ENCODE measurements at regions not wholly inside any gene's neighbourhood (a gene's known extent, or its start where the extent isn't known, plus 50 kb on each side); places are given as distances from the start of the nearest gene placed in this dataset.

DNA sequence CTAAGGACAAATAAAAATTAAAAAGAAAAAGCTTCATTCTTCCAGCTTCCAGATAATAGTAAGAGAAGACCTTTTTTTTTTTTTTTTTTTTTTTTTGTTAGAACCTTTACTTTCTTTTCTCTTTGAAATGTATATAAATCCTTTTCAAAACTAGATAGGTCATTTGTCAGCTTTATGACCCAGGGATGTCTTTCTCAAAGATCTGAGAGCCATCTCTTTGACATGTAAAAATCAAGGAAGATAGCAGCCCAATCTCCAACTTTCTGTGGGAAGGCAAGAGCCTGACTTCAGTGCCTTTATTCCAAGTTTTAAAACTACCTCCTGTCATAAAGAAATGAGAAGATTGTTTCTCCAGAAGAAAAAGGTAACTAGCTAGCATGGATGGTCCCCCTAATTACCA, 203.3 kb upstream of the LRFN5 start:
- DNase-seq: no peak

DNA sequence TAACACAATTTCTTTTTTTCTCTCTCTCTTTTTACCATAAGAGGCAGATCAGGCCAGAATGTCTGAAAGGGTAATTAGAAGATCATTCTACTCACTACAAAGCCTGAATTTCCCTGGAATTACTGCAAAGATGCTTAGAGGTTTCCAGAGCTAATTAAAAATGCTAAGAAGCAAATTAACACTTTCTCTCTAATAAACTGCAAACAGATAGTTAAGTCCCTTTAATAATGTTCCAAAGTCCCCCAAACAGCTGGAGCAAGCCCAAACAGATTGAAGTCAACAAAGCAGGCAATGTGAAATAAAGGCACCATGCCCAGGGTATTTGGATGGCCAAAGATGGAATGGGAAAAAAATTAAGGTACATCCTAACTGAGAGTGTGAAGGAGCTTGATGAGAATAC, 208.8 kb upstream of the LRFN5 start:
- DNase-seq: no peak

DNA sequence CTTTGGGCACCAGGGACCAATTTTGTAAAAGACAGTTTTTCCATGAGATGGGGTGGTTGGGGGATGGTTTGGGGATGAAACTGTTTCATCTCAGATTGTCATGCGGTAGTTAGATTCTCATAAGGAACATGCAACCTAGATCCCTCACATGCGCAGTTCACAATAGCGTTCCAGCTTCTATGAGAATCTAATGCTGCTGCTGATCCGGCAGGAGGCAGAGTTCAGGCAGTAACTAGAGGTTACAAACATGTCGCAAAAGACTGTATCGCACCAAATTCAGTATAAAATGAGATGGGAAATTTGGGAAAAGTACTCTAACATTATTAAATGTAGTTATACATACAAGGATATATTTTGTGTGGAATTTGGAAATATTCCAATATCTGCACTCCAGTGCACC, 213.2 kb upstream of the LRFN5 start:
- DNase-seq: no peak

DNA sequence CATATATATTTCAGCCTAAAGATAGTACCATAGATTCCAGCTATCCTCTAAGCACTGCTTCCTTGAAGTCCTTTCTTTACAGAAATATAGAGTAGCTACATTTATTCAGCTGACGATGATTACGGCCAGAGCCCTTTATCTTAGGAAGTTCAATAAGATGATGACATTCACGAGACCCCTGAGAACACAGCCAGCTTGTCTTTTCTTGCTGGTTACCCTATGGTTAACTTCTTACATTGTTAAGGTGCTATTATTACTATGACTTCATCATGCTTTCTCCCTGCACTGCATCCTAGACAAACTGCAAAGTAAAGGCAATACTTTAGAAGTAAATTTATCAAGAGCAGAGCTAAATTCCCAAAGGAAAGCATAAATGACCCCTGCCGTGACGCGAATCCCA, 214.4 kb upstream of the LRFN5 start:
- DNase-seq: no peak

DNA sequence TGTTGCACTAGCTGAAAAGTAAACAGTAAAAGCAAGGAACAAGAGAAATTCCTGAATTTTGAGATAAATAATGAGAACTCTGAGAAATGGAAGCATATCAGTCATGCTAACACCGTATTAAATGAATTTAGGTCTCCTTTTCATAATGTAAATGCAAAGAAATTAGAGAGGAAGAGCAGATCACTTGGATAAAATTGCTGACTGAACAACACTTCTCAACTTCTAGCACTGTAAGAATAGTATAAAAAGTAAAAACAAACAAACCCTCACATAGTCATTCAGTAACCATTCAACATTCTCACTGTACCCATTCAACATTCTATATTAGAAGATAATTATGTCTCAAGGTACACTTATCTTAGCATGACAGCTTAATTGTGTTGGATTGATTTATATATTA, 217.3 kb upstream of the LRFN5 start:
- DNase-seq: no peak

DNA sequence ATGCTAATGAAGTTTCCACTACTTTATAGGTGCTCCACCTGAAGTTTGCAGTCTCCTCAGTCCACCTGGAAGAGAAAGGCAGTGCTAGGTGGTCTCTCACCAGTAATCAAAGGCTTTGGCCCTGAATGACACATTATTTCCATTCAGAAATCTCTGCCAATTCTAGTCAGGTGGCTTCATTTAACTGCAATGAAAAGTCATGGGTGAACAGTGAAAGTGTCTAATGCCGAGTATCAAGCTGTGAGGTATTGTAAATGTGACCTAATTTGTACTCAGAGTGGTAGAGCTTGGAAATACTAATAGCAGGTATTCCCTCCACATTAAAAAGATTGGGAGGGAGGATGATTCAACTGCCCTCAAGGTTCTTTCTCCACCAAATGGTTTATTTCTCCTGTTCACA, 220.9 kb upstream of the LRFN5 start:
- DNase-seq: no peak

DNA sequence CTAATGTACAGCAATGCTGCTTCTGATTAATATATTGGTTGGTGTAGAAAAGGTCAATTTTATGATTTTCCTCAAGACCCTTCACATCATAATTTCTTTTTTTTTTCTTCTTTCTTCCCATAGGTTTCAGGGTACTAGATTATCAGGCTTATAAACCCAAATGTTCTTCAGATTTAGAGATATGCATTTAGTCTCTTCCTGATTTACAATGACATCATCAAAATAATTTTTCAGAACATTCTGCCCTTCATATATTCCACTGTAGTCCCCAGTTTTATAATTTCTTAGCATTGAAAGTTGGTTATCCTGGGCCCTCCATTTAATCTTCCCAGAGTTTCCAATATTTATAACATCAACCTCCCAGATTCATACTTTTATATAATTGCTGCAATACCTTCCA, 226.7 kb upstream of the LRFN5 start:
- no peak for DNase-seq

DNA sequence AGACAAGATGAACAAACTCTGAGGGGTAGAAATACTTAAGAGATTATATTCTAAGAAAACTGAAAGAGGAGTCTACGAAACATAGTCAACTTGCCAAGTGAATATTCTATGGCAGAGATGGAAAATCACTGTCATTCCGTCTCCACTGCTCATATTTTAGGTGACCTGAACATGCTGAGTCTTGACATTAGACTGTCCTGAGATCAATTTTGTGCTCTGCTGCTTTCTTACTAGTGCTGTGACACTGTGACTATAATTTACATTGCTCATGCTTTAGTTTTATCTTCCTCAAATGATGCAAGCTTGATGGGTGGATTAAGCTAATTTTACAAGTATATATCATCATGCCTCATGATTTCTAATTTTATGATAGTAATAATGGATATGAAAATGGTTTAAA, 228.2 kb upstream of the LRFN5 start:
- no peak for DNase-seq

DNA sequence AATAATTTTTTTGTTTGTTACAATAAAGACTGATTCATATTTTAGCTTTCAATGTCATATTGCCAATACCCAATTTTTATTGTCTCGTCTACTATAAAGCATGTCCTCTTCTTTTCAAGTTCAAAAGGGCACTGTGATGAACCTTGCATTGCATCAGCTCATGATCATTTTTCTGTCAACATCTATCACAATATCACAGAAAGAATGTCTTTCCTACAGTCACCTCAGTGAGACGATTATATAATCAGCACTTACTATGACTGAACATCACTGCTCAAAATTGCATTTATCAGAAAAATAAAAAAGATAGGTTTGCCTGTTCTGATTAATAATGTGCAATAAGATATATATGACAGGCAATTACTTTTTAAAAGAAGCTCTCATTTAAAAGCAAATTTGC, 228.7 kb upstream of the LRFN5 start:
- no peak for DNase-seq

DNA sequence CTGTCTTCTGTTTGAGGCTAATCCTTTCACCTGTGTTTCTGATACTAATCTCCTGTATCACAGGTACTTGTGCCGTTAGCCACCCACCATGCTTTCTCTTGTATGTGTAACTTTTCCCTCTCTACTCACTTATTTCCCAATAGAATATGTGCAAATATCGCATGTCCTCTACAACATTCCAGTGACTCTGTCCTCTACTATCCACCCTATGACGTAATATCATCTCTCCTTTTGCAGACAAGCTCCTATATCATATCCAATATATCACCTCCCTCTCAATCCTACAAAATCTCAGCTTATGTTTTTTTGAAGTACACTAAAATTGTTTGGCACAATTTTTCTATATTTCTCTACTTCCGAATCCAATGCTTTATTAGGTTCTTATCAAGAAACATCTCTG, 232.6 kb upstream of the LRFN5 start:
- no peak for DNase-seq

DNA sequence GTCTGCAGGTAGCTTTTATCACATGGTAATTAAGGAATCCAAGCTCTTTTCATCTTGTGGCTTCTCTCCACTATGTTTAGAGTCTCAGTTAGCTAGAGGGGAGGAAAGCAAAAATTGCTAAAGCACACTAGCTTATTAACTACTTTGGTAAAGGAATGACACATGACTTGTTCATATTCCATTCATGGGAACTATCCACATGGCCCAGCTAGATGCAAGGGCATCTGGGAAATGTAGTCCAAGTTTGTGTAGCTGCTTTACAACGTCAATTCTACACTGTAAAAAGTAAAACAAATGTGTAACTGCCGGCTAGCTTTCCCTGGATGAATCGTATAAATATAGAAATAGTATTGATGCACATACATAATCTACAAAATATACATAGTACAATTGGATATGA, 244.5 kb upstream of the LRFN5 start:
- DNase-seq: no peak

DNA sequence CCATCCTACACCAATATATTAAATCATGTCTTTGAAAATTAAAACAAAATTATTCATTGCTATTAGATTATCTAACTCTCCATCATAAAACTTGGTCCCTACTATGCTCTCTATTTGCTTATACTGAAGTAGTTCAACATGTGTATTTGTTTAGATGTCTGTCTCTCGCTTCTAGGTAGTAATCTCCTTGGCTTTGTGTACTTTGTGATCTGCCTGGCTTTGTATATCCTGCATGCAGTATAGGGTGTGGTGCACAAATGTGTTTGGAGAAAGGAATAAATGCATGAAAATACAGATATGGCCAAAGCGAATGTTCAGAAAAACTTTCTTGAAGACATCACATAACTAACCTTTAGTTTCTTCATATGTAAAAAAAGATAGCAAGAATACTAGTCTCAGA, 246.6 kb upstream of the LRFN5 start:
- DNase-seq: no peak

DNA sequence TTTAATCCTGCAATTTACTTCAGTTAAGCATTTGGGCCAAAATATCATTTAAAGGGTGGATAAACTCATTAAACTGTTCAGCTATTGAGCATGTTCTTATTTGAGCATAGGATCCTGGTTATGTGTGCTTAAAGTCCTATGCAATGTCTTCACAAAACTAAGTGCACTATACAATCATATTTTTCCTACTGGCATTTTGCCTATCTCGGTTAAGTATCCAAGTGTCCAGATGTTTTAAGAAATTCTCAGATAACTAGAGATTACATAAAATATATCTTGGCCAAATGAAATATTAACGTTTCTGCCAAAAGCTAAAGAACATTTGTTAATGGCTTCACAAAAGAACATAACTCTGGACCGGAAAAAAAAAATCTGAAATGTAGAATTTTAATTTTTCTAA, 250.8 kb upstream of the LRFN5 start:
- DNase-seq: no peak

DNA sequence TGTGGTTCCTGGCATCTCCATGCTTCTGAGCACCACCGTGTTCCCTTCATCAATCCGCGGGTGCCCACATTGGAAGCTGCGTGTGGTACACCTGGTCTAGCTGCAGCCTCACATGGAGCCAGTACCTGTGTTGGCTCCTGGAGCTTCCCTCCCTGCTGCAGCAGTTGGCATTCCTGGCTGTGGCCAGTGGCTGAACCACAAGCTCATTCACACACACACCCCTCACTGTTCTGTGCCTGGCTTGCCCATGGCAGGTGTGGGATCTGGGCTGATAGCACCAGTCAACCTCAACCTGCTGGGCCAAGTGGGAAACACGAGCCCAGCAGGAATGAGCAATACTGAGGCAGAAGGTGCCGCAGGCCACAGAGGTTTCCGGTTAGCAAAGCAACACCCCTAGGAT, 256.2 kb upstream of the LRFN5 start:
- DNase-seq: no peak

DNA sequence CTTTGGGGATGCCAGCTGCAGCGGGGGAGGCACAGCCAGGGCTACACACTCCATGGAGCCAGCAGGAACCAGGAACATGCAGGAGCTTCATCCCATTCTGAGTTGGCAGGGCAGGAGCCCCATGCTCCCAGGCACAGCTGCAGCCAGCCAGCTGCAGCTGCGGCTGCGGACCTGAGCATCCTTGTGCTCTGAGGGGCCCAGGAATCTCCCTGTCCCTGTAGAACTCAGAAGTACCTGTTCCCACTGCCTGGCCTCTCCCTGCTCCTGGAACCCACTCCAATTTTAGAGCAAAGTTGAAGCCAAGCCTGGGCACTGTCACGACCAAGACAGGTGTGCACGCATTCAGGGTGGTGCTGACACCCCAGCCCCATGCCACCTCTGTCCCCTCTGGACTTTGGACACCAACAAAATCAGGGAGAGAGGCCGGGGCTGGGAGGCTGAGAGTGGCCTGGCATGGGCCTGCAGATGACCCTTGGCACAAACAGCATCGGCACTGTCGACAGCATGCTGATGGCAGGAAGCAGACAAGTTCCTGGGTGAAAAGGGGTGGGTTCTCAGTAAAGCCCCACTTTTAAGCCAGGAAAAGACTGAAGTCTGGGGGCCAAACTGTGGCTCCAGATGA, 257.3 kb upstream of the LRFN5 start:
- DNase-seq: no peak

DNA sequence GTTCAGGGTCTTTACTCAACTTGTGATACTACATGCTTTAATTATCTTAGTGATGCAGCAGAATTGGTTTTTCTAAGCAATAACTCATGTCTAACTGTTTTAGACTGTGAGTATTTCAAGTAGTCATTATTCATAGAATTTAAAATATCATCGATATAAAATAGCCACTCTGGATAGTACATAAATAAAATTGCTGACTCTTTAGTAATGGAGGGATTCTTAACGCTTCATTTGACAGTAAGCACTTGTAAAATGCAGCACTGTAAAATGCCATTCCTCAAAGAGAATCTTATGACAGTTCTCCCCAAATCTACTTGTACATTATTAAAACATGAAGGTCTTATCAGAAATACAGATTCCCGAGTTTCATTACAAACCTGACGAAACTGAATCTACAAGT, 262.8 kb upstream of the LRFN5 start:
- no peak for DNase-seq

DNA sequence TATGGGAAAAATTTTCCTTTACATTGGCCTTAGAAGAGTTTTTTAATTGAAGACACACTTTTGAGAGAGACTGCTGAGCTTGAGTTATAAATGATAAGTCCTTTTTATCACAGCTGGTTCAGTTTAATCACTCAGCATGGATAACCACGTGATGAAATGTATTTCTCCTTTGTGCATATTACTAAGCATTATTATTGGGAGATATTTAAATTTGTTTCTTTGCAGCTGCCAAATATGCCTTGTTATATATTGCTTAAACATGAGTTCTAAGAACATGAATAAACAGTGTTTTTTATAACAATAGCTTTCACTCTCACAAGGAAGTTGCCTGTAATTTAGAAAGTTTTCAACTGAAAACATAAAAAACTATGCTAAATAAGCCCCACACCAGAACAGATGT, 293.5 kb upstream of the LRFN5 start:
- DNase-seq: no peak

DNA sequence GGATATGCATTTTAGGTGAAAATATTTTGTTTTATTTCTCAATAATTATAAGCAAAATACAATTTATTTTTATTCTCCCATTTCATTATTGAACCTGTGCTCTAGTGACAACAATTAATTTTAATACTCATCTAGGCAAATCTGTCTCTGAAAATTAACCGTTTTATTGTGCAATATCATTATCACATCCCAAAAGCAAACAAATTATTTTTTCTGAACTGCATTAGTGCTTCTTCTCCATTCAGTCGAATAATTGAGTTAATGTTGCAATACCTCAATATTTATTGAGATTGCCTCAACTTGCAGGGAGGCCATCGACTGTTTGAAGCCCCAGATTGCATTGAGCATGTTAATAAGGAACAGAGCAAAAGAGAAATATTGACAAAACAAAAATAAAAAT, 303.2 kb upstream of the LRFN5 start:
- no peak for DNase-seq

DNA sequence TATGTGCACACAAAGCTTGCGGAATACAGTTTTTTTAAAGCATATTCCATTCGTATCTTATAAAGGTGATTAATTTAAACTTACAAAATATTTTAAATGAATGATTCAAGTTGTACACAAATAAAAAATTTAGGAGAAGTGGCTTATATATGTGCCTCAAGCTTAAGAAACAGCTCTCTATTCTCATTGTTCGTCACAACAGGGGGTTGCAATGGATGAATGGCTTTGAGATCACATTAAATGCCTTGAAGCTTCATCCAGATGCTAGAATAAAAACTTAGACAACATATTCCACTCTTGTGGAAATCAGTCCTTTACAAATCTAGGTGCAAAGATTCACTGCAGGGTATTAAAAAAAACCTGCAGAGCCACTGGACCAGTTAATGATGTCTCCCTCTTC, 303.9 kb upstream of the LRFN5 start:
- no peak for DNase-seq

DNA sequence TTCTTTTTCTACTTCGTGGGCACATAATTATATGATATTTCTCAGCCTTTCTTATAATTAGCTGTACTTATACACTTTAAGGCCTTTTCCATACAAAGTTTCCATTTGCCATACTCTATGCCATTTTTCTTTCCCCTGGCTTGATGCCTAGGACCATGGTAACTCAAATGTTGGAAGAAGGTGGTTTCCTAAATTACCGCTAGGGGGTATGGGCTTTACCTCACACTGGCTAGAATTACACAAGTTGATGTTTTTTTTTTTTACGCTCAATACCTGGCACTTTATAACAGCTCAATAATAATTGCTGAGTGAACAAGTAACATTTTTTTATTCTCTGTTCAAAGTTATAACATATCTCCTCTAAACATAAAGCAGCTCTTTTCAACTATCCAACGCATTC, 306.8 kb upstream of the LRFN5 start:
- DNase-seq: no peak

DNA sequence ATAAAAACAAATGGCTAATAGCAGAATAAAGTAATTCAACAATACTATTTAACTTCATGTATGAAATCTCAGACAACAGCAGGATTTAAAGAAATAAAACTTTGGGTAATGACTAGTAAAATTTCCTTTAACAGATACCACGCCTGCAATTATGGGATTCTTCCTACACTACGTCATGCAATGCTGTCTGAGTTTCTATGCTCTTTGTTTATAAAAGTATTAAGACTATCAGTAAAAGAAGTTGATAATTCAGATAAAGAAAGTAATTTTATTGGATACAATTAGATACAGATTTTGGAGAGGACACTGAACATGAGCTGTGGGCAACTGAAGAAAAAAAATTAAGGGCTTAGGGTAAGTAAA, 308.4 kb upstream of the LRFN5 start:
- no peak for DNase-seq

DNA sequence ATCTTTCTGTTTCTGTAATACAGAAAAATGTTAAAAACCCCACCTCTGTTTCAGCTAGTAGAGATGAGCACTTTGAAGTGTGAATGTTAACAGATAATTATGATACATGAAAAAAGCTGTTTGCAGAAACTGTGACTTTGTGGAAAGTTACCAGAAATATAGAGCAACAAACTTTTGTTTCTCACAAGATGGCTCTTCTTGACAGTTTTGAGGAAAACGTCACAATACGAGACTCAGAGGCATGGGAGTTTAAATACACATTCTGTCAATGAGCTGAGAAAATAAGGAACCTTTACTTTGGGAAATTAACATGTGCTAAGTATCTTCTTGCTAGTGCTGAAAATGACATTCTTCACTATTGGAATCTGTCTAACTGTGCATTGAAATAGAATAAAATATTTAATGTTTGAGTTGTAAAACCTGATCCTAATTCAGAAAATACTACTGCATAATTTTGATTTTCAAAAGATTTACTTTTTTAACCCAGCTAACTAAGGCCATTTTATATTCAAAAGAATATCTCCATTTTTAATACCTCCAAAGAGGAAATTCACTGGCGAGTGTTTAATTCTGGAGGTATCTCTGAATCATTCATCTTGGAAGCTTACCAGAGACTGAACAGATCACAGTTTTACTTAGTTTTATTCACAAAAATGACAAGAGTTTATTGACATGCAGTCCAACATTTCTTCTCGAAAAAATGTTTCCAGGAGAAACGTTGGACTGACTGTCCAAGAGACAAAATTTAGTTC, 308.9 kb upstream of the LRFN5 start:
- no peak for DNase-seq

DNA sequence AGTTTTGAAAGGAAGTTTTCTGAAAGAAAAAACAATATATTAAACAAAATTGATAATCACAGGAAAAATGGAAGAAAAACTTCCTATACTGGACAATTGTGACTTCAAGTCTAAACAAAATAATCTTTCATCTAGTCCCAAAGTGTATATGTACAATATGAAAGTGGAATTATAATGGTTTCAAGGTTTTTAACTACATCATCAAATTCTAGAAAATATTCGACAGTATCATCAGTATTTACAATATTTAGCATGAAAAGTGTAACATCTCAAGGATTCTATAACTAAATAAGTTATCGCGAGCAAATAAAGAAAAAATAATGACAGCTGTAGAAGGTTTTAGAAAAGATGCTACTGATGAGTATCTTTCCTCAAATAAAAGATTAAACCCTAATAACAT, 310.9 kb upstream of the LRFN5 start:
- DNase-seq: no peak

DNA sequence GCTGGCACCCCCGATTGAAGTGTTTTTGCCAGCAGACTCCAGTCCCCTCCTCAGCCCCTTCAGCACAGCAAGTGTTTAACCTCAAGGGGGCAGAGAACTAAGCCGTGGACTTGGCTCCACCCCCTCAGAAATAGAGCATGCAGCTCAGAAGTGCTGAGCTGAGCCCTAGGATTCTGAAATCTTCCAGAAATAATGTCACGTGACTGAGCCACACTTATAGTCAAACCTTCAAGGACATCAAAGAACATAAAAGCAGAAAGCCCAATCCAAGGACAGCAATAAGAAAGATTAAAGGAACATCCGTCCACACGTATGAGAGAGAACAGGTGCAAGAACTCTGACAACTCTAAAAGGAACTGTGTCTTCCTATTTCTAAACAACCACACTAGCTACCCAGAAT, 317.7 kb upstream of the LRFN5 start:
- no peak for DNase-seq

DNA sequence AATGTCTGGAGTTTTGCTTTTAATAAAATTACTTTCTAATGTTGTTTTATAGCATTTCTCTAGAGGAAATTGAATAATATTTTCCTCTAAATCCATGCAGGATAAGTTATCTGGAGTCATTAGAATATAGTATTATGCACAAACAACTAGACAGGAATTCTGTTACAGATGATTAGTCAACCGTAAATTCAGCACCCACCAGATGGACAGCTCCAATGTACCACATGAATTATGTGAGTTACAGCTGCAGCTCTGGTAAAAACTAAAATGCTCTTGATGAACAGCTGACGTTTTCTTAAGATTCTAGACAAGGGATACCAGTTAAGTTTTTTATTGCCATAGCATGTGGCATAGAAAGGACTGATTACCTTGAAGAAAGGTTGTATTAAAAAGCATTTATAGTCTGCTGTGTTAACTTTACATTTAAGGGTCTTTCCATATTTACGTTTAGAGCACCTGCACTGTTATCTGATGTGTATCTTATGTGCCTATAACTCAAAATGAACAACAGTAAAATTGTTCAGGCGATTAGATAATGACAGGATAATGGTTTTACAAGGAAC, 321.4 kb upstream of the LRFN5 start:
- DNase-seq: peak; percentile 29

All from midbrain (tissue), 1 donor.